Sigmoid colon (tissue), 4 donors: ENCODE measurements at regions not wholly inside any gene's neighbourhood (a gene's known extent, or its start where the extent isn't known, plus 50 kb on each side); places are given as distances from the start of the nearest gene placed in this dataset.

ENCODE experiments used
- CTCF ChIP-seq, 4 experiments: fragments of 450-650 bp in 3 of 4; fragments of 200-600 bp in 1 of 4; IDR thresholded peaks; one replicate each; pipeline ENCODE4 v1.5.1; 2016 to 2019; ENCODE audit warnings: antibody characterized with exemption in 4 of 4, mild to moderate bottlenecking in 3 of 4, moderate library complexity in 2 of 4
- POLR2A ChIP-seq, 2 donors: fragments of 450-650 bp; IDR thresholded peaks; one replicate each; pipeline ENCODE4 v1.6.1; 2016; ENCODE audit warnings: antibody characterized with exemption in 2 of 2, mild to moderate bottlenecking in 2 of 2, moderate library complexity in 2 of 2
- POLR2AphosphoS5 ChIP-seq, 4 donors: sonication (generic); formaldehyde crosslinking; IDR thresholded peaks; one replicate each; pipeline ENCODE4 v1.6.1; 2017; ENCODE audit warnings: antibody characterized with exemption in 4 of 4

DNA sequence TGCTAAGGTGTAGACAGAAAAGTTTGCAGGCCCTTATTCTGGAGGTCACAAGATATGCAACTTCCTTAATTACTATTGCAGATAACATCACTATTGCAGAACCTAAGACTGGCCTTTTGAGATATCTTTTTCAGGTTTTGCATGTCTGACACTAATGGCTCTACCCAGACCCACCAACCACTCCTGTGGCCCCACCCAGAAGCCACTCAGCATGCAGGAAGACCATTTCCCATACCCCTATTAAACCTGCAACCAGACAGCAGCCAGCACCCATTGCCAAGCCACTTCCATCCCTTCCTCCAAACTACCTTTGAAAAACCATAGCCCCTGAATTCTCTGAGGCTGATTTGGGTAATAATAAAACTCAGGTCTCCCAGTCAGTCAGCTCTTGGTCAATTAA, 297.6 kb downstream of the SLITRK6 start:
- TF ChIP-seq CTCF (IDR thresholded peaks at IDR 0.05): no peak
- no peak for TF ChIP-seq POLR2A (IDR thresholded peaks at IDR 0.05)
- no peak for TF ChIP-seq POLR2AphosphoS5 (IDR thresholded peaks at IDR 0.05)
